ENCODE measurements at regions not wholly inside any gene's neighbourhood (a gene's known extent, or its start where the extent isn't known, plus 50 kb on each side); places are given as distances from the start of the nearest gene placed in this dataset.

DNA sequence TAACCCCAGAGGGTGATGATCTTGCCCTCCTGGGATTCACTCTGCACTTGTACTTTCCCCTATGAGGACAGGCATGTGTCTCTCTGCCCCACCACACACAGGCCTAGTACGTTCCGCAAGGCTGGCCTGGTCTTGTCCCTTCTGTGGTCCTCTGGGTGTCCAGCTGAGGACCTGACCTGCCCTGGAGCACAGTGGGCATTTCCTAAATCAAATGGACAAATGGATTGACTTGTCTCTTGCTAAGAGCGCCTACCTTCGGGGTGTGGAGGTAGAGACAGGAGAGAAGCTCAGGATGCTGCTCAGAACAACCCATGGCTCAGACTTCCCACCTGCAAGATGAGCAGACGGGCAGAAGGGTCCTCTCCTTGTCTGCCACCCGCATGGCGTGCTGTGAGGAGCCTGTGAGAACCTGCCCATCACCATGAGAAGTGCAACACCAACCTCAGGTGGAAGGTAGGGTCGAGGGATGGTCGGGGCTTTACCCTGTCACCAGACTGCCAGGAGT lies 133.6 kb downstream of the MYCN start:
- Histone ChIP-seq H3K36me3 (no peaks in the 10 kb centered on the region), H3K27me3 (replicated peaks in 1 of 7) (no peaks in the 10 kb centered on the region), H3K4me3 (no peak overlapping the region), H3K9me3 (no peaks in the 10 kb centered on the region), H3K4me1 (no peaks in the 10 kb centered on the region), H3K27ac (no peak overlapping the region)
- 84 to 94% (median 91%) methylated on average over 9 of the region's 9 CpGs for WGBS, 5 donors
- no peak for DNase-seq
- intact Hi-C loops (cut with DNase I; ENCODE audit: low total_unique reads), result no loop called here
- TF ChIP-seq CTCF (IDR thresholded peaks at IDR 0.05 in 8 of 11, conservative IDR thresholded peaks at IDR 0.05 in 3 of 11) (no peak), POLR2AphosphoS5 (IDR thresholded peaks at IDR 0.05) (no peak), POLR2A (IDR thresholded peaks at IDR 0.05) (no peak)

- H3K27ac ChIP-seq, result no peak overlapping the region
- no peaks in the 10 kb centered on the region for H3K36me3 ChIP-seq
- no peaks in the 10 kb centered on the region for H3K9me3 ChIP-seq
- no peaks in the 10 kb centered on the region for H3K27me3 ChIP-seq (replicated peaks in 1 of 7)
- no peak for TF ChIP-seq POLR2A (IDR thresholded peaks at IDR 0.05)
- no peaks in the 10 kb centered on the region for H3K4me1 ChIP-seq
- intact Hi-C loops (cut with DNase I; ENCODE audit: low total_unique reads), result no loop called here
- 74 to 80% (median 78%) methylated on average over 2 to 4 of the region's 4 CpGs for WGBS, 5 donors
- no peak for DNase-seq
- H3K4me3 ChIP-seq, result no peak overlapping the region
Observed at GRCh38 chr2:16073471-16073870, 133.1 kb downstream of the MYCN start.

DNA sequence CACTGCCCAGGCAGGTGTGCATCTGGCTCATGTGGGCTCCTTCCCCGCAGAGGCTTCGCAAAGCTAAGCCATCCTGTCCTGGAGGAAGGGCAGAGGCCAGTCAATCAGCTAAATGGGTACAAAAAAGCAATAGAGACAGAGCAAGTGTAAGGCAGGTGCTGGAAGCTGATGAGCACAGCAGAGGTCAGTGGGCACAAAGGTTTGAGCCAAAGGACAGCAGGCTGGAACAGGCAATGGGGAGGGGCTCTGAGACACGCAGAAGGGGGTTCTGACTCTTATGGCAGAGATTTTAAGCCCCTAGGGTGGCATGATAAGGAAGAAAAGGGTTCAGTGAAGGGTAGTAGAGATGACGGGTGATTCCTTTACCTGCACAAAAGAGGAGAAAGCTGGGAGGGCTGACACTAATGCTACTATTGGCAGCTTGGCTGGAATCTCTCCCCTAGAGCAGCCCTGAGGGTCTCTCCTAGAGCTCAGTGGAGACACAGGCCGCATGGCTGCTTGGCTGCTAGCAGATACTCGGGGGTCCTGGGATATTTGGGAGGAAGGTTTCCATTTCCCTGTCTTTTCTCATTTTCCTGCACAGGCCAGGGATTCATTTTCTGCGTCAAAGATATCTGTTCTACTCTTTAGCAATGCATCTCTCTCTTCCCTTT lies 132.4 kb downstream of the MYCN start:
- TF ChIP-seq CTCF (IDR thresholded peaks at IDR 0.05 in 8 of 11, conservative IDR thresholded peaks at IDR 0.05 in 3 of 11) (no peak), POLR2AphosphoS5 (IDR thresholded peaks at IDR 0.05) (no peak), POLR2A (IDR thresholded peaks at IDR 0.05) (no peak)
- intact Hi-C loops (cut with DNase I; ENCODE audit: low total_unique reads), result no loop called here
- no peak overlapping the region for H3K4me3 ChIP-seq

DNA sequence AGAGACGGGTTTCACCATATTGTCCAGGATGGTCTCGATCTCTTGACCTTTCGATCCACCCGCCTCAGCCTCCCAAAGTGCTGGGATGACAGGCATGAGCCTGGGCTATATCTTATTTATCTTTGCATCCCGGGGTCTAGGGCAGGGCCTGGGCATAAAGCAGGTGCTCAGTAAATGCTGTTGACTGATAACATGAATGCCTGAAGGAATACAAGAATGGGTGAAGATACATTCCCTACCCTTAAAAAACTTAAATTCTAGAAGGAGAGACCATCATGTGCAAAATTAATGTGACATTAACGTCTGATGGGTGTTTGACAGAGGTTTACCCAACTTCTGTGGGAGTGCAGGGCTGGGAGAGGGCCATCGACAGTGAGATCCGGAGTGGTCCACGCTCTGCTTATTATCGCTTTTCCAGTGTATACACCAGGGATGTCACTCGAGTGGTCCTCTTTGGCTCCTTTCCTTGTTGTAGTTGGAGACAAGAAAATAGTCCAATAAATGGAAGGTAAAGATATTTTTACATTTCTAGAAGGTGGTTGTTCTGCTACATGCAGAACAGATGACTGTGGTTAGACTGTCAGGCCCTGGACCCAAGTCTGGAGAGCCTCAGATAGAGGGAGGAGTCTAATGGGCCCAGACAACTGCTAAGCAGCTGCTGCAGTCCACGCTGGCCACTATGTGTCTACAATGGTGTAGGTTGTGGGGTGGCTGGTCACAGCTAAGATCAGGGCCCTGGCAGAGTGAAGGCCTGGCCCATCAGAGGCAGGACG lies 131.7 kb downstream of the MYCN start:
- intact Hi-C loops (cut with DNase I; ENCODE audit: low total_unique reads), result no loop called here
- H3K27ac ChIP-seq, result no peak overlapping the region
- no peaks in the 10 kb centered on the region for H3K9me3 ChIP-seq
- 90 to 93% (median 91%) methylated on average over 12 to 13 of the region's 13 CpGs for WGBS, 5 donors
- no peaks in the 10 kb centered on the region for H3K27me3 ChIP-seq (replicated peaks in 1 of 7)
- H3K4me1 ChIP-seq, result no peaks in the 10 kb centered on the region
- no peak overlapping the region for H3K4me3 ChIP-seq
- no peaks in the 10 kb centered on the region for H3K36me3 ChIP-seq
- no peak for DNase-seq
- TF ChIP-seq CTCF (IDR thresholded peaks at IDR 0.05 in 8 of 11, conservative IDR thresholded peaks at IDR 0.05 in 3 of 11), result no peak
- TF ChIP-seq POLR2AphosphoS5 (IDR thresholded peaks at IDR 0.05), result no peak
- TF ChIP-seq POLR2A (IDR thresholded peaks at IDR 0.05), result no peak

More for the DNA sequence above, 132.4 kb downstream of the MYCN start:
- WGBS, 5 donors, result 84 to 94% (median 85%) methylated on average over 7 of the region's 7 CpGs
- no peaks in the 10 kb centered on the region for H3K27me3 ChIP-seq (replicated peaks in 1 of 7)
- no peak overlapping the region for H3K27ac ChIP-seq
- H3K9me3 ChIP-seq, result no peaks in the 10 kb centered on the region
- no peak for DNase-seq
- H3K36me3 ChIP-seq, result no peaks in the 10 kb centered on the region
- H3K4me1 ChIP-seq, result no peaks in the 10 kb centered on the region
